GM12874 (cell line): ENCODE measurements at regions not wholly inside any gene's neighbourhood (a gene's known extent, or its start where the extent isn't known, plus 50 kb on each side); places are given as distances from the start of the nearest gene placed in this dataset.

Experiments used
- CTCF ChIP-seq: IDR thresholded peaks from 2 replicates; pipeline ENCODE4 v1.5.1; 2011; ENCODE audit warnings: low read depth, mild to moderate bottlenecking, control low read depth, low read length, moderate library complexity; ENCODE audit not compliant: insufficient read depth

GRCh38 chr7:35521941-35522340 lies 173.0 kb downstream of the HERPUD2 start:
- TF ChIP-seq CTCF: no peak

GRCh38 chr7:35520810-35521625 lies 173.9 kb downstream of the HERPUD2 start:
- TF ChIP-seq CTCF: no peak

GRCh38 chr7:35519971-35520809 lies 174.7 kb downstream of the HERPUD2 start:
- TF ChIP-seq CTCF: peak; percentile 82

GRCh38 chr7:35518767-35519166 lies 176.2 kb downstream of the HERPUD2 start:
- no peak for TF ChIP-seq CTCF

GRCh38 chr7:35516498-35516897 lies 178.4 kb downstream of the HERPUD2 start:
- no peak for TF ChIP-seq CTCF

- TF ChIP-seq CTCF: no peak
Measured at GRCh38 chr7:35513828-35514227, 181.1 kb downstream of the HERPUD2 start.

GRCh38 chr7:35513195-35513594 lies 181.7 kb downstream of the HERPUD2 start:
- no peak for TF ChIP-seq CTCF
